Mucosa of stomach (tissue), 1 donor: ENCODE measurements at regions not wholly inside any gene's neighbourhood (a gene's known extent, or its start where the extent isn't known, plus 50 kb on each side); places are given as distances from the start of the nearest gene placed in this dataset.

Experiments used
- H3K27me3 ChIP-seq: one replicate; pipeline ENCODE4 v1.7.0; 2013; ENCODE audit warnings: mild to moderate bottlenecking, low read length; ENCODE audit not compliant: control insufficient read depth, insufficient read depth
- H3K36me3 ChIP-seq: one replicate; pipeline ENCODE4 v1.7.0; 2013; ENCODE audit warnings: low read length; ENCODE audit not compliant: control insufficient read depth, insufficient read depth
- H3K4me1 ChIP-seq: one replicate; pipeline ENCODE4 v1.7.0; 2013; ENCODE audit warnings: mild to moderate bottlenecking, low read length; ENCODE audit not compliant: control insufficient read depth, insufficient read depth
- H3K4me3 ChIP-seq: one replicate; pipeline ENCODE4 v1.7.0; 2013; ENCODE audit warnings: low read length
- H3K9ac ChIP-seq: one replicate; pipeline ENCODE4 v1.7.0; 2013; ENCODE audit warnings: mild to moderate bottlenecking, low read length, moderate library complexity
- H3K9me3 ChIP-seq: one replicate; pipeline ENCODE4 v1.7.0; 2013; ENCODE audit warnings: mild to moderate bottlenecking, low read length, moderate library complexity; ENCODE audit not compliant: control insufficient read depth
- donor health status: Pancreatic carcinoma.

- H3K36me3 ChIP-seq: no peaks in the 10 kb centered on the region
- no peak overlapping the region for H3K9ac ChIP-seq
- H3K4me1 ChIP-seq: no peaks in the 10 kb centered on the region
- no peak overlapping the region for H3K4me3 ChIP-seq
- no peaks in the 10 kb centered on the region for H3K9me3 ChIP-seq
- no peaks in the 10 kb centered on the region for H3K27me3 ChIP-seq
These were observed 89.3 kb upstream of the LINGO1 start for GRCh38 chr15:77721963-77722362.

GRCh38 chr15:77720655-77721054 is 87.9 kb upstream of the LINGO1 start:
- Histone ChIP-seq H3K4me1 (no peaks in the 10 kb centered on the region), H3K27me3 (no peaks in the 10 kb centered on the region), H3K36me3 (no peaks in the 10 kb centered on the region), H3K9me3 (no peaks in the 10 kb centered on the region), H3K9ac (no peak overlapping the region), H3K4me3 (no peak overlapping the region)

- no peak overlapping the region for H3K4me3 ChIP-seq
- no peaks in the 10 kb centered on the region for H3K9me3 ChIP-seq
- no peaks in the 10 kb centered on the region for H3K4me1 ChIP-seq
- H3K36me3 ChIP-seq: no peaks in the 10 kb centered on the region
- no peak overlapping the region for H3K9ac ChIP-seq
- no peaks in the 10 kb centered on the region for H3K27me3 ChIP-seq
These were observed 87.5 kb upstream of the LINGO1 start for GRCh38 chr15:77720173-77720572.

GRCh38 chr15:77719450-77719849 is 86.7 kb upstream of the LINGO1 start:
- Histone ChIP-seq H3K36me3 (no peaks in the 10 kb centered on the region), H3K27me3 (peaks cover 4% of the 10 kb centered on the region), H3K9ac (no peak overlapping the region), H3K4me1 (no peaks in the 10 kb centered on the region), H3K4me3 (no peak overlapping the region), H3K9me3 (no peaks in the 10 kb centered on the region)

GRCh38 chr15:77717333-77717990 is 84.8 kb upstream of the LINGO1 start:
- Histone ChIP-seq H3K4me3 (no peak overlapping the region), H3K4me1 (no peaks in the 10 kb centered on the region), H3K27me3 (peaks cover 4% of the 10 kb centered on the region), H3K36me3 (no peaks in the 10 kb centered on the region), H3K9me3 (no peaks in the 10 kb centered on the region), H3K9ac (no peak overlapping the region)

- Histone ChIP-seq H3K4me3 (no peak overlapping the region), H3K36me3 (no peaks in the 10 kb centered on the region), H3K9ac (no peak overlapping the region), H3K27me3 (peaks cover 4% of the 10 kb centered on the region), H3K4me1 (no peaks in the 10 kb centered on the region), H3K9me3 (no peaks in the 10 kb centered on the region)
These were observed 84.1 kb upstream of the LINGO1 start for GRCh38 chr15:77716632-77717332.

- Histone ChIP-seq H3K4me1 (no peaks in the 10 kb centered on the region), H3K4me3 (no peak overlapping the region), H3K9ac (no peak overlapping the region), H3K9me3 (no peaks in the 10 kb centered on the region), H3K27me3 (peaks cover 4% of the 10 kb centered on the region), H3K36me3 (no peaks in the 10 kb centered on the region)
These were observed 83.1 kb upstream of the LINGO1 start for GRCh38 chr15:77715860-77716259.

- Histone ChIP-seq H3K4me1 (no peaks in the 10 kb centered on the region), H3K4me3 (no peak overlapping the region), H3K36me3 (no peaks in the 10 kb centered on the region), H3K9me3 (no peaks in the 10 kb centered on the region), H3K27me3 (peaks cover 4% of the 10 kb centered on the region), H3K9ac (no peak overlapping the region)
These were observed 82.3 kb upstream of the LINGO1 start for GRCh38 chr15:77715051-77715450.

GRCh38 chr15:77714555-77714954 is 81.8 kb upstream of the LINGO1 start:
- H3K4me1 ChIP-seq: no peaks in the 10 kb centered on the region
- H3K9me3 ChIP-seq: no peaks in the 10 kb centered on the region
- H3K36me3 ChIP-seq: no peaks in the 10 kb centered on the region
- H3K9ac ChIP-seq: no peak overlapping the region
- H3K4me3 ChIP-seq: no peak overlapping the region
- H3K27me3 ChIP-seq: peaks cover 5% of the 10 kb centered on the region

- Histone ChIP-seq H3K4me3 (no peak overlapping the region), H3K9me3 (no peaks in the 10 kb centered on the region)
These were observed 81.3 kb upstream of the LINGO1 start for GRCh38 chr15:77714023-77714422.

GRCh38 chr15:77713281-77713680 is 80.6 kb upstream of the LINGO1 start:
- peaks cover 8% of the 10 kb centered on the region for H3K27me3 ChIP-seq
- H3K36me3 ChIP-seq: no peaks in the 10 kb centered on the region
- H3K4me3 ChIP-seq: no peak overlapping the region
- H3K9me3 ChIP-seq: no peaks in the 10 kb centered on the region
- H3K4me1 ChIP-seq: no peaks in the 10 kb centered on the region
- no peak overlapping the region for H3K9ac ChIP-seq

More at GRCh38 chr15:77714023-77714422, 81.3 kb upstream of the LINGO1 start:
- H3K27me3 ChIP-seq: peaks cover 8% of the 10 kb centered on the region
- H3K36me3 ChIP-seq: no peaks in the 10 kb centered on the region
- no peak overlapping the region for H3K9ac ChIP-seq
- no peaks in the 10 kb centered on the region for H3K4me1 ChIP-seq

GRCh38 chr15:77712438-77712837 is 79.7 kb upstream of the LINGO1 start:
- Histone ChIP-seq H3K9ac (no peak overlapping the region), H3K9me3 (no peaks in the 10 kb centered on the region), H3K4me3 (no peak overlapping the region), H3K4me1 (no peaks in the 10 kb centered on the region), H3K36me3 (no peaks in the 10 kb centered on the region), H3K27me3 (peaks cover 8% of the 10 kb centered on the region)
